Uterus (tissue), 3 donors: ENCODE measurements at regions not wholly inside any gene's neighbourhood (a gene's known extent, or its start where the extent isn't known, plus 50 kb on each side); places are given as distances from the start of the nearest gene placed in this dataset.

Experiments
- DNase-seq, 2 donors: peaks; one replicate each; pipeline ENCODE4 v3.0.0-alpha.2; 2019 to 2020
- H3K27ac ChIP-seq, 2 donors: fragments of 200-600 bp; sonication (generic); 1 replicate in 1 of 2; 2 replicates in 1 of 2; pipeline ENCODE4 v1.5.1; 2016 to 2018
- H3K27me3 ChIP-seq, 2 donors: fragments of 200-600 bp; sonication (generic); one replicate each; pipeline ENCODE4 v1.5.1; 2018 to 2019; ENCODE audit warnings: control low read depth in 1 of 2
- H3K36me3 ChIP-seq, 2 donors: fragments of 200-600 bp; sonication (generic); one replicate each; pipeline ENCODE4 v1.5.1; 2019; ENCODE audit warnings: control low read depth in 1 of 2
- H3K4me1 ChIP-seq, 2 donors: fragments of 200-600 bp; sonication (generic); one replicate each; pipeline ENCODE4 v1.5.1; 2018 to 2019; ENCODE audit warnings: control low read depth in 1 of 2
- H3K4me3 ChIP-seq, 2 donors: fragments of 200-600 bp; sonication (generic); 1 replicate in 1 of 2; 2 replicates in 1 of 2; pipeline ENCODE4 v1.5.1; 2018 to 2019; ENCODE audit warnings: mild to moderate bottlenecking in 1 of 2
- H3K9me3 ChIP-seq, 2 donors: fragments of 200-600 bp; sonication (generic); one replicate each; pipeline ENCODE4 v1.5.1; 2019; ENCODE audit warnings: control low read depth in 1 of 2
- CTCF ChIP-seq, 4 experiments: fragments of 200-600 bp in 2 of 4; fragments of 450-650 bp in 2 of 4; sonication (generic) in 2 of 4; IDR thresholded peaks; one replicate each; pipeline ENCODE4 v1.5.1; 2016 to 2019; ENCODE audit warnings: antibody characterized with exemption in 4 of 4, mild to moderate bottlenecking in 2 of 4, moderate library complexity in 1 of 4
- POLR2A ChIP-seq, 2 donors: fragments of 450-650 bp; IDR thresholded peaks; one replicate each; pipeline ENCODE4 v1.6.1; 2016; ENCODE audit warnings: antibody characterized with exemption in 2 of 2, mild to moderate bottlenecking in 1 of 2, moderate library complexity in 1 of 2
- intact Hi-C: fragments of 100-400 bp; cut with DNase I; formaldehyde crosslinking; loops from one replicate; pipeline ENCODE4 v1.15.1; 2023; ENCODE audit warnings: low total_unique reads
- donor health status: DM: yes; HTN: yes; CAD: no.

- Histone ChIP-seq H3K9me3 (no peaks in the 10 kb centered on the region), H3K36me3 (no peaks in the 10 kb centered on the region), H3K27ac (no peak overlapping the region), H3K4me3 (no peak overlapping the region), H3K4me1 (no peaks in the 10 kb centered on the region), H3K27me3 (no peaks in the 10 kb centered on the region)
- DNase-seq: no peak
- no peak for TF ChIP-seq POLR2A (IDR thresholded peaks at IDR 0.05)
- TF ChIP-seq CTCF (IDR thresholded peaks at IDR 0.05): no peak
- intact Hi-C loops: no loop called here
These were observed 380.1 kb upstream of the CHRM3 start for GRCh38 chr1:239006276-239006675.

- Histone ChIP-seq H3K27ac (no peak overlapping the region), H3K4me3 (no peak overlapping the region), H3K36me3 (no peaks in the 10 kb centered on the region), H3K4me1 (no peaks in the 10 kb centered on the region), H3K27me3 (no peaks in the 10 kb centered on the region), H3K9me3 (no peaks in the 10 kb centered on the region)
- TF ChIP-seq POLR2A (IDR thresholded peaks at IDR 0.05) (no peak), CTCF (IDR thresholded peaks at IDR 0.05) (no peak)
- no peak for DNase-seq
- intact Hi-C loops: no loop called here
These were observed 386.4 kb upstream of the CHRM3 start for GRCh38 chr1:238999944-239000343.

DNA sequence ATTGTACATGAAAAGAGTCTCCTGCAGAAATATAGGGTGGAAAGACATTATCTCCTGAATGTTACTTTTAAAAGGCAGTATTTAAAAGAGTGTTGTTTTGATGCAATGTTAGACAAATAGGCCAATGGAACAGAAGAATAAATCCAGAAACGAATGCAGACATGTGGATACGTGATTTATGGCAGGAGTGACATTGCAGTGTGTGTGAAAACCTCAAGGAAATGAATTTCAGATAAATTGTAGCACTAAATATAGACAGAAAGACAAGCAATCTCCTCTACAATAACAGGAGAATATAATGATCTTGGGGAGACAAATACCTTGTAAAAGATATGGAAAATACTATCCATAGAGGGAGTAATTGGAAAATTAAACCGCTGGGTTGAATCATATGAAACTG is 387.8 kb upstream of the CHRM3 start:
- Histone ChIP-seq H3K27ac (no peak overlapping the region), H3K9me3 (no peaks in the 10 kb centered on the region), H3K4me3 (no peak overlapping the region), H3K36me3 (no peaks in the 10 kb centered on the region), H3K4me1 (no peaks in the 10 kb centered on the region), H3K27me3 (no peaks in the 10 kb centered on the region)
- no peak for DNase-seq
- intact Hi-C loops: no loop called here
- TF ChIP-seq CTCF (IDR thresholded peaks at IDR 0.05) (no peak), POLR2A (IDR thresholded peaks at IDR 0.05) (no peak)

DNA sequence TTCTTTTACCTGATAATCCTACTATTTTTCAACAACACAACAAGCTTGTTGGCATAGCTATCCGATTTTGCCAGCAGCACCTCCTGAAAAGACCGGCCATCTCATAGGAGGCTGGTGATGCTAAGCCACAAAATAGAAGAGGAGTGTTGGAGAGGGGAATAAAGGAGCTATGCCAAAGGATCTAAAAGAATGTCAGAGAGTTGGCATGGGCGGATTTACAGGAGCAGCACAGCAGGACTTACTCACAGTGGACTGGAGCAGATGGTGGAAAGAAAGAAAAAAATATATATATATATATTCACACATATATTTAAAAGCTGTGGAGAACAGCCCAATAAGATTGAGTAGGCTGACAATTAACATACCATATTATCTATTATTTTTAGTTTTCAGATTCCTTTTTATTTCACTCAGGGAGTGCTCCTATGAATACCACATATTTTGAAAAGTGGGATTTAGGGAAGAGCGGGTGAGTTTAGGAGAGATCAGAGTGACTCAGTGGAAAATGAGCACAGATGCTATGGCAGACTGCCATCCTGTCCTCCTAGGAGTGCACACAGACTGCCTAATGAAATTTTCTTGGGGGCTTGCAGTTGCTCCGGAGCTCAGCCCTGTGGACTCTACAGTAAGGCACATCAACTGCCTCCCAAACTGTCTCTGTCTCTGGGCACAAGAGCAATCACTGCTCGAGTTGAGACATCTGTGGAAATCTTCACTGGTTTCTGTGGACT is 394.4 kb upstream of the CHRM3 start:
- DNase-seq: no peak
- Histone ChIP-seq H3K36me3 (no peaks in the 10 kb centered on the region), H3K27ac (no peak overlapping the region), H3K4me1 (no peaks in the 10 kb centered on the region), H3K27me3 (no peaks in the 10 kb centered on the region), H3K9me3 (no peaks in the 10 kb centered on the region), H3K4me3 (no peak overlapping the region)
- intact Hi-C loops: no loop called here
- TF ChIP-seq POLR2A (IDR thresholded peaks at IDR 0.05): no peak

DNA sequence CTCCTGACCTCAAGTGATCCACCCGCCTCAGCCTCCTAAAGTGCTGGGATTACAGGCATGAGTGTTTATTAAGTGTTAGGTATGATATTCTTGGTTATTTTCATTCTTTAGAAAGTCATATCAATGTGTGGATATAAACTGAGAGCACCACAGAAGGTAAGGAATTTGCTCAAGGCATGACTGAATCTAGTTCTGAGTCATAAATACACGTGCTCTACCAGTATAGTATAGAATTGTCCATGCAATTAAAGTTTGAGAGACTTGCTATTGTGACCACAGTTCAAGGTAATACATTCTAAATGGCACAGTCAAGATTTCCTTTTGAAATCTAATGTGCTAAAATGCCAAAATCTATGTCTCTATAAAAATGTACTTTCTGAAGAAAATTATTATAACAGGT is 401.1 kb upstream of the CHRM3 start:
- no peak for DNase-seq
- H3K27ac ChIP-seq: no peak overlapping the region
- H3K9me3 ChIP-seq: no peaks in the 10 kb centered on the region
- H3K36me3 ChIP-seq: no peaks in the 10 kb centered on the region
- H3K27me3 ChIP-seq: no peaks in the 10 kb centered on the region
- intact Hi-C loops: no loop called here
- no peak overlapping the region for H3K4me3 ChIP-seq
- H3K4me1 ChIP-seq: no peaks in the 10 kb centered on the region
- no peak for TF ChIP-seq POLR2A (IDR thresholded peaks at IDR 0.05)

DNA sequence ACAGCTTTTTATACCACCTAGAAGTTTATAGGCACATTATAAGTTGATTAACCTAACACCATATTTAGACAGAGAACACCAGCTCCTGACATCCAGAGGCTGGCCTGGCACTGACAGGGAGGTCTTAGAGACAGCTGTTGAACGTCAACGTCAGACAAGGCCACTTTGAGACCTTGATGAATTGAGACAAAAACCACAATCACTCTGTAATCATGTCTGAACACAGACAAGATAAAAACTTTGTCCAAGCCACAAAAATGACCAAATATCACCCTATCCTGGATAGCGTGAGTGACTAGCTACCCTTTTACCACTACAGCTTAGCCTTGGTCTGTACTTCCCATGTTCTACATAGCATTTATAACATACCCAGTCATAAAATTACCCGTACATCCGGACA is 403.6 kb upstream of the CHRM3 start:
- intact Hi-C loops: no loop called here
- Histone ChIP-seq H3K4me1 (no peaks in the 10 kb centered on the region), H3K27ac (no peak overlapping the region), H3K36me3 (no peaks in the 10 kb centered on the region), H3K27me3 (no peaks in the 10 kb centered on the region), H3K9me3 (no peaks in the 10 kb centered on the region), H3K4me3 (no peak overlapping the region)
- TF ChIP-seq POLR2A (IDR thresholded peaks at IDR 0.05): no peak
- no peak for TF ChIP-seq CTCF (IDR thresholded peaks at IDR 0.05)
- no peak for DNase-seq
